Stimulated activated CD8-positive, alpha-beta memory T cell treated with anti-CD3 and anti-CD28 coated beads, Interleukin-4, amount 100 ng/mL, for 24 hours (primary cell): ENCODE measurements at regions not wholly inside any gene's neighbourhood (a gene's known extent, or its start where the extent isn't known, plus 50 kb on each side); places are given as distances from the start of the nearest gene placed in this dataset.
"Not testable (repeated sequence)": the region's sequence is repeated elsewhere in the genome, so short reads cannot be mapped to it uniquely, and the experiment has no call there.

Experiments used
- DNase-seq: peaks from one replicate; pipeline ENCODE4 v3.0.0-alpha.2; 2020; ENCODE audit warnings: low read depth

DNA sequence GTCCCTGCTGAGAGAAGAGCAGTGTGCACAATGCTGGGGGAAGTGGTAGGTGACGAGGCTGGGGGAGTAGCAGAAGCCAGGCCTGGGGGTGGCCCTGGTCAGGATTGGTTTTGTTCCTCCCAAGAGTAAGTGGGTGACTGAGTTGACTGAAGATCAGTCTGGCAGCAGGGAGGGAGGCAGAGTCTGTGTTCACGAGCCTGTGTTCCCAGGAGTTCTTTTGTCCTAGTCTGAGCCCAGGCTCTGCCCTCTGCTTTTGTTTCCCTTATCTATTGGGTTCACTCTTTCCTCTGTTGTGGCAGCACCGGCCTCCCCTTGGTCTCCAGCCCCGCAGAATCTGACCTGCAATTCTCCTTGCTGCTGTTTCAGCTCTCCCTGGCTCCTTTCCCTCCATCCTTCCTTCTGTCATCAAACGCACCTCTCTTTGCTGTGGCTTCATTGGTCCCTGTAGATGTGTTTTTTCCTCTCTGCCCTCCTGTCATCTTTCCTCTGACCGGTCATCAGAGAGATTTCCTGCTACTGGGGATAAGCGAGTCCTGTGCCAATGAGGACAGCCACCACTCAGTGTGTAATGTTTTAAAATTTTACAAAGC lies 607.4 kb downstream of the KIF4B start:
- DNase-seq: no peak

DNA sequence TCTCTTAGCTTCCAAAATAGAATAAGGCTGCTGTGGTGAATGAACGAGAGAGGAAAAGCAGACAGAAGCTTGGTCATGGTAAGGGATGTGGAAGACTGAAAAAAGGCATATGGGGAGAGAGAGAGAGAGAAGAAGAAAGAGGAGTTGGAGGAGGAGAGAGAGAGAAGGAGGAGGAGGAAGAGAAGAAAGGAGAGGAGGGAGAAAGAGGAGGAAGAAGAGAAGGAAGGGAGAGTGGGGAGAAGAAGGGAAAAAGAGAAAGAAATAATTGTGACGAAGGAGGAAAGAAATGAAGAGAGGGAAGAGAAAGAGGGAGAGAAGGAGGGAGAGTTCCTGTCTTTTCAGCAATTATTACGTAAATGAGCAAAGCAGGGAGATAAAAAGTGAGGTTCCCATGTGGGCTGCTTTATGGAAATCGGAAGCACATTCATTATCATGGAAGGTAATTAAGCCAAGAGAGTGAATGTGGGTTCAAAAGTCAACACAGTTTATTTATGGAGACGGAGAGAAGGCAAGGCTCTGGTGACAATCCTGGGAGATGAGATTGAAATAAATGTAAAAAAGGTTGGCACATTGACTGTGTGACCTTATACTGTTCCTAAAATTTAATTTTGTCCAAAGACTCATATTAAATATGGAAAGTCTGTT lies 611.2 kb downstream of the KIF4B start:
- DNase-seq: no peak

DNA sequence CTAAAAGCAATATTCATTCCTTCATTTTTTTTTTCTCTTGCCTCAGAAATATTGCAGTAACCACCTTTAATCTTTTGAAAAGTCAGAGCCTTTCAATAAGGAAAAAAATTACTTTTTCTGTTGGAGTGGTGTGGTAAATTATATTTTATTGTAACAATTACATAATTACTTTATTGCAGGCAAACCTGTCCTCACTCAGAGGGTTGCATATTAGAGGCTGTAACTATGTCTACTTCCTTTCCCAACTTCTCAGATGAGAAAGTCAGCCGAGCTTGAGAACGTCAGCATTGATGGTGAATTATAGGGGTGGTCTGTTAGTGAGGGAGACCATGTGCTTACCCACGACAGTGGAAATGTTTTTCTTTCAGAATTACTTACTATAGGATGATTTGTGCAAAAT lies 611.8 kb downstream of the KIF4B start:
- DNase-seq: no peak

DNA sequence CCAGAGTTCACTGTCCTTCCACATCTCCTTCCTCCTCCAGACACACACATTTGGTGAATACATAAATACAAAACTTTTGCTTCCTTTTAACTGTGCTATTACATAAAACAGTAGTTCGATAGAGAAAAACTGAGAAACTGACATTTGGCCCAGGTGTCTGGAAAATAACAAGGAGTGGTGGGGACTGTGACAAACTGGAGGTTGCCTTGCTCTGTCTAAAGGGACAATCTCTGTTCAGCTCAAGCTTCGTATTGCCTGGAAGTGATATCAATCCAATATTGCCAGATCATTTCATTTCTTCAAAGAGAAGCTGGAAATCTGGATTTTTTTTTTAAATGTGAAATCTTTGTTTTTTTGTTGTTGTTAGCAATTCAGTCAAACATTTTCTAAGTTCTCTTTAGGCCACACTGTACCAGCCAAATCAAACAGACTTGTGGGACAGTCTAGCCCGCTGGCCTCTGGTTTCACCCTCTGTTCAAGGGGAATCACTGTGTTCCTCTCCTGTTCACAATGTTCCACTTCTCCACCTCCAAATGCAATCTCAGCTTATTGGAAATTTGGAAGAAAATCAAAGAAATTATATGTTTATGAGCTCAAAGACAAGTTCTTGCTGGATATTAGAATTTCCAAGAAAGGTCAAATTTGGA lies 612.5 kb downstream of the KIF4B start:
- no peak for DNase-seq

DNA sequence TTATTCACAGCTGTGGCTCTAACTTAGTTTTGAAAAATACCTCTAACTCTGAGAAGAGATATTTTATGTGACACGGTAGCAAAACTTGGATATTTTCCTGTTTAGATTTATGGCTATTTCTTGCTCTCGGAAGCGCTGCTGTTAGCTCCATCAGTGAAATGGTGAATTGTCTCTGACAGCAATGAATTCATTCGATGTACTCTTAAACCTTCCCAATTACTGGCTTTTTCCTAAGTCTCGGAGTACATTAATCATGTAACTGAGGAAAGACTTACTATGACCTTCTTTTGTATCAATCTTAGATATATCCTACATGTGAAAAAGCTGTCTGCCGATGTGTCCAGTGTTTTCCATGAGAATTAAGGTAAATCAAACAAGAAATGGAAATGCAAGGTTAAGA lies 613.0 kb downstream of the KIF4B start:
- no peak for DNase-seq

DNA sequence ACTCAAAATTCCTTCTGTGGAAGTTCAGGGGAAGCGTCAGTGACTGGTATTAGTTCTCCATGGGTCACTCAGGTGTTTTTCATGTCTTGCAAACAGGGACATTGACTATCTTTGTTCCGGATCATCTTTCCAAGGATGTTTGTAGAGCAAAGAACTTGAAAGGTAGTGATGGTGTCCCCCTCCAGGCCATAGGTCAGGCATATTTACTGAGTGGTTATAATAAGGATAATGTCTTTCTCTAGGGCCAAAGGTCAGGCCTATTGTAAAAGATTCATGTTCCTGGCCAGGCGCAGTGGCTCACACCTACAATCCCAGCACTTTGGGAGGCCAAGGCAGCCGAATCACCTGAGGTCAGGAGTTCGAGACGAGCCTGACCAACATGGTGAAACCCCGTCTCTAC lies 614.8 kb downstream of the KIF4B start:
- no peak for DNase-seq

DNA sequence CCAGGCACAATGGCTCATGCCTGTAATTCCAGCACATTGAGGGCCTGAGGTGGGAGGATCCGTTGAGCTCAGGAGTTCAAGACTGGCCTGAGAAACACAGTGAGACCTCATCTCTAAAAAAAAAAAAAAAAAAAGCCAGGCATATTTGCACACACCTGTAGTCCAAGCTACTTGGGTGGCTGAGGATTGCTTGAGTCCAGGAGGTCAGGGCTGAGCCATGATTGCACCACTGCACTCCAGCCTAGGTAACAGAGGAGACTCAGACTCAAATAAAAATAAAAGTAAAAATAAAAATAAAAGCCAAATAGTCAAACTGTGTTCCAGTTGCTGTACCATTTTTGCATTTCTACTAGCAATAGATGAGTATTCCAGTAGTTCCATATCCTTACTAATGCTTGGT lies 616.0 kb downstream of the KIF4B start:
- DNase-seq: no peak

DNA sequence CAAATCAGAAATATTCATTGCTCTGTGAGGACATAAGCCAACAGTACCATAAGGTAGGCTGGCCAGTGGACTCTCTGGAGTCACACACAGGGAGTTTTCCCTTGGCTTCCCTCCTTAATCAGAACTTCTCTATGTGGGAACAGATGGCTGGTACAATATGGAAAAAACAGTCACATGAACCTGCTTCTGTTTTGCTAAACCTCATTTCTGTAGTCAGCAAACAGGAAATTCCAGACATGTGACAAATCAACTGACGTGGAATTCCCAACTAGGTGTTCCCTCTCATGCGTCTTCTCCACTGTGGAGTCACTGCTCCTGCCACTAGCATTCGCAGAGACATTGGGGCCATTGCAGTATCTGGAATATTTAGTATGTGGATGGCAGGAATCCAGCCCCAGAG lies 617.6 kb downstream of the KIF4B start:
- DNase-seq: no peak

DNA sequence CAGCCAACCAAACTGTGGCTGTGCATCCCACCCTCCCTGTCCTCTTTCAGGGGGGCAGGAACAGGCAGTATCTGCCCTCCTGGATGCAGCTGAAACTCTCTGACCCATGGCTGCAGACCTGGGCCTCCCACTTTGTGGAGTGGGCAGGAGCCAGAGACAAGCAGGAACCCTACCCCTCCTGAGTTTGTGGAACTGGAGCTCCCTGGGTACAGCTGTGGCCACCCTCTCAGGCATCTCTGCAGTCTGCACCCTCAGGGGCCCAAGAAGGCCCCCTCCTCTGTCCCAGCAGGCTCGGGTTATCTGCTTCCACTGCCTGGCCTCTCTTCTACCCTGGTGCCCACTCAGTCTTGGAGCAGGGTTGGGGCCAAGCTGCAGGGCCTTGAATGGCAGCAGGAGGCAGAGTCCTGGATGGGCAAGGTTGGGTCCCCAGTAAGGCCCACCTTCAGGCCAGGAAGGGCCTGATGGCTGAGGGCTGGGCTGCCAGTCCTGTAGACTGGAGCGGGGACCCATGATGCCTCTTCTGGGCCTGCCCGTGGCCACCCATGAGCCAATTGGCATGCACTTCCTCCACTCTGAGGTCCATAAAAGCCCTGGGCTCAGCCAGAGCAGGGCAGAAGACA lies 619.9 kb downstream of the KIF4B start:
- DNase-seq: no peak

DNA sequence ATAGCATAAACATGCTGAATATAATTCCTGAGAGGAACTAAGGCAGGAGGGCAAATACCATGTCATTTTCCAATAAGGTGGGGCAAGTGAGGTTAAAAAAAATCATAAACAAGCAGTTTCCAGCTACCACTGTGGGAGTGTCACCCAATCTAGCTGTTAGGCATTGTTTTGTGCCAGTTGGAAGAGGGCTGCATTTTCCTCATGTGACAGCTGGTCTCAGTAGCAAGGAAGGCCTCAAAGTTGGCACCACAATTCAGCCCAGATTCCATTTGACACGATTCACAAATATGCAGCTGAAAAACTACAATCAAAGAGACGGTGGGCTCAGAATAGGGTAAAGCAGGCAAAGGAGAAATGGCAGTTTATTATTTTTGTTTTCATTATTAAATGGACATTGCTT lies 636.1 kb downstream of the KIF4B start:
- no peak for DNase-seq

DNA sequence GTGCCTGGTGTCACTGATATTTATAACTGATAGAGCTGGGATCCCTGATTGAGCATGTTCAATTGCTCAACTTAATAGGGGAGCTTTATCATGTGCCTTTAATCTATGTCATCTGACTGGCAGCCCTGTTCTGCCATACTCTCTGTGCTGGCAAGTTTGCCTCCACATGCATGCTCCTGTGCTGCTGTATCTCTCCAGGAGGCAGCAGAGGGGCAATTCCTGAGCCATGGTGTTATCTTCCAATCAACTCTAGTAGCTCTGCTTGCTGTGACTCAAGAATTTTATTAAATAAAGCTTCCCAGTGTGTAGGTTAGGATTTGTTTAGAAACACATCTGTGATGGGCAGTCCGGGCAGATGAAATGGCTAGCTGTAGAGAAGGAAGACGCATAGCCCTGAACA lies 642.0 kb downstream of the KIF4B start:
- no peak for DNase-seq

DNA sequence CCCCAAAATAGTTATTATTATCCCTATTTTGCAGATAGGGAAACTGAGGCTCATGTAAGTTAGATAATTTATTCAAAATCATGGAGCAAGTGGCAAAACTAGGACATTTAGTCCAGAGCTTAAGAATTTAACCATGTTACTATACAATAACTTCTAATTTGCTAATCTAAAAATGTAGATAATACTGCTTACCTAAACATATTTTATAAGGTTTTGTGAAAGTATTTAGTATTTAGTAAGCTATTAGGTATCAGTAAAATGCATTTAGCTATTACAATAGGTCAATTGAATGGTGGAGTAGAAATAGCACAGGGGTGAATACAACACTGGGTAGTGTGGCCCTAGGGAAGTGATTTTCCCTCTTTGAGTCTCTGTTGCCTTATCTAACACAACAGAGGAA lies 648.3 kb downstream of the KIF4B start:
- DNase-seq: no peak

DNA sequence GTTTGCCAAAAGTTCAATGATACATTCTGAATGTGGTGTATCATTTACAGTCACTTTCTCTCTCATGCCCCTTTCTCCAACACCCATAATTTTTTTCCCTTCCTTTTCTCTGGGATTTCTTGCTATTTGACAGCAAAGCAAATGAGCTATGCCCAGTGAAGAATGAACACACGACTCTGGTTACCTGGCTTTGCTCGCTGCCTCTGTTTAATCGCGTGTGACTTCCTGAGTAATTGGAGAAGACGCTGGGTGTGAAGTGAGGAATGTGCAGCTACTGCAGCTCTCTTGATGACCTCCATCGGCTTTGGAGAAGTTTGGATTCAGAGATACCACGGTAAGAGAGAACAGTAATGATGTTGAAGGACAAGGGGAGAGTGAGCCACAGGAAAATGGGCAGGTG lies 651.8 kb downstream of the KIF4B start:
- DNase-seq: no peak

DNA sequence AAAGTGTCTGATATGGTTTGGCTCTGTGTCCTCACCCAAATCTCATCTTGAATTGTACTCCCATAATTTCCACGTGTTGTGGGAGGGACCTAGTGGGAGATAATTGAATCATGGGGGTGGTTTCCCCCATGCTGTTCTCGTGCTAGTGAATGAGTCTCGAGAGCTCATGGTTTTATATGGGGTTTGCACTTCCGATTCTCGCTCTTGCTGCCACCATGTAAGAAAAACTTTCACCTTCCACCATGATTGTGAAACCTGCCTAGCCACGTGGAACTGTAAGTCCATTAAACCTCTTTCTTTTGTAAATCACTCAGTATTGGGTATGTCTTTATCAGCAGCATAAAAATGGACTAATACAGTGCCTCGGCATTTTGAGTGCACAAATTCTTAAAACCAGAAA lies 655.0 kb upstream of the SGCD start:
- DNase-seq: not testable (repeated sequence)

DNA sequence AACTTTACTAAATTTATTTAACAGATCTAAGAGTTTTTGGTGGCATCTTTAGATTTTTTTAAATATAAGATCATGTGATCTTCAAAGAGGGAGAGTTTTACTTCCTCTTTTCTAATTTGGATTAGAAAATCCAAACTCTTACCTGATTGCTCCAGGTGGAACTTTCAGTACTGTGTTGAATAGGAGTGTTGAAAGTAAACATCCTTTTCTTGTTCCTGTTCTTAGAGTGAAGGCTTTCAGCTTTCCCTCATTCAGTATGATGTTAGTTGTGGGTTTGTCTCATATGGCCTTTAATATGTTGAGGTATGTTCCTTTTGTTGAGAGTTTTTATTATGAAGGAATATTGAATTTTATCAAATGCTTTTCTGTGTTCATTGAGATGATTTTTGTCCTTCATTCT lies 650.0 kb upstream of the SGCD start:
- no peak for DNase-seq

DNA sequence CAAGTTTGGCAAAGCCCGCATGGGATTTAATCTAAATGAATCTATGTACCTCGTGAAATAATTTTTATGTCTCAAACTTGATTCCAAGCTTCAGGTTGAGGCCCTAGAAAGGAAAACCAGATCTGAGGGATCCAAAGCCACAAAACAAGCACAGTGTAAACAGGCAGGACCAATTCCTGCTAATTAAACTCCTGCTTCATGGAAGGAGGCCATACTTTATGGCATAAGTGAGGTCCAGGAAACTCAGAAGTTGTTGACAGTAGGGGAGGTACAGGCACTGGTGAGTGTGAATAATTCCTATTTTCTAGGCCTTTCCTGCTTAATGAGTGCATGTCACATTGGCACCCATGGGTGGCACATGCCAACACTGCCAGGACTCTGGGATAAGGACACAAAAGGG lies 648.6 kb upstream of the SGCD start:
- DNase-seq: no peak

DNA sequence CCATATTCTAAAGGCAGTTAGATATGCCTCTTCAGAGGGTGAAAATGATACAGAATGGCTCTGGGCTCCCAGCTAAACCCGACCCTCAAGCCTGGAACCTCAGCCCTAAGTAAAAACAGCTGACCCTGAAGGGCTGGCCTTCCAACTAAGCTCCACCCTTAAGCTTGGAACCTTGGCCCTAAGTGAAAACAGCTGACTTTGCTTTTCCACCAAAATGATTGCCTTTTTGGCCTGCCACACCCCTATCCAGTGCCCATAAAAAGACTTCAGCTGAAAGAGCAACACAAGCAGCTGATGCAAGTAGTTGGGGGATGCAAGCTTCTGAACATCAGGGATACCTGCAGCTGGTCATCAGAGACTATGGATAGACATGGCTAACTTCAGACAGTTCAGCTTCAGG lies 647.4 kb upstream of the SGCD start:
- DNase-seq: no peak

DNA sequence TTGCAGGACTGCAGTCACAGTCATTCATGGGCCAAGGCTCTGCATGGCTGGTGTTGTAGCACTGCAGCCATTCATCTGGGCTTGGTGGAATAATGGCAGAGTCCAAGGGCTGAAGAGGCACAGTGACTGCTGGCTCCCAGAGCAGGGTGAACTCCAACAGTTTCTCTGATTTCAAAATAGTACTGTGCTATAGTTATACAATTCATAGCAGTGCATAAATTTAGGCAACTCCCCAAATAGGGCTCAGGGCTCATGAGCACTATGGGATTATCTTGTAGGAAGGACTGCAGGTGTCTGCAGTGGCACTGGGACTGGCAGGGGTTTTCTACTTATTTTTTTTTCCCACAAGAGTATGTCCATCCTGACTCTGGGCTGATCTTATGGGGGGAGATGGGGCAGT lies 642.5 kb upstream of the SGCD start:
- DNase-seq: no peak

DNA sequence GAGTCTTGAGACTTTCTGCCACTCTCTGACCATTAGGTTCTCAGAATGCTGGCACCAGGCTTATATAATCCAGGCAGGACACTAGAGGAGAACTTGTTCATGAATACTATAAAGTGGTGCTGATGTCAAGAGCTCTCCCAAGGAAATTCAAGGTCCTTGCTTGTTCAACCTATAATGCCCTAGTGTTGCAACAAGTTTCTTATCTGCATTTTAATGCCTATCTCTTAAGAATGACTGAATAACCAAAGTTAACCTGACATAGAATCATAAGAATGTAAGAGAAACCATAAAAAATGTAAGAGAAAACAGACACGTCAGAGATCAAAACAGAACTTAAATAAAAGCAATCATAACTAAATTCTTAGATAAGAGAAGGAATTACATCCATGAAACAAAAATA lies 640.8 kb upstream of the SGCD start:
- DNase-seq: no peak

DNA sequence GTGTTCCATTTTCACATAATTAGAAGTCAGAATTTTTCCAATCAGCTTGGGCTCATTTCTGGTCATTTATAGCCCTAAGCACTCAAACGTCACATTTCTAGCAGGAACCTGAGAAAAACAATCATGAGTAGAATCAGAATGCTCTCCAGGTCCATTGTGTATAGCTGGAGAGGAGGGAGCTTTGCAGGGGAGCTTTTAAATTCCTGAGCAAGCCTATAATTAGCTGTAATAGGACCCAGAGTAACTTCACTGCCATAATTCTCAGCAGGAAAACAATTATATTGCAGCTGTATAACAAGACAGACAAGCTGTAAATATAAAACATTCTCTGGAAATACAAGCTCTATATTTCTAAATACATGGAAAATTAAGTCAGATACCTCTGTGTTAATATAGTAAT lies 637.6 kb upstream of the SGCD start:
- no peak for DNase-seq

DNA sequence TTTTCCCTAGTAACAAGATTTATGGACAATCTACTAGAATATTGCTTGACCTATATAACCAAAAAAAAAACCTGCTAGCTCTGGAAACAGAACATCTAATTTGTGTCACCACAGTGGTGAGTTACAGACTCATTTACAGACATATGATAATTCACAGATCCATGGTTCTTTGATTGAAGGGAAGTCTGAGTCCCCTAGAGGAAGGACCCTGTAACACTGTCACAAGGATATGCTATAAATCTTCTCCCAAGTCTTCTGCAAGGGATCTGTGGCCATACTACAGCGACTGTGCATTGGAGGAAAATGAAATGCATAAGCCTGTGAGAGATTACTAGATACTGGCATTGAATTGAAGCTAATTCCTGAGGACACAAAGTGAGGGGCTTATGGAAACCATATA lies 630.6 kb upstream of the SGCD start:
- DNase-seq: no peak

DNA sequence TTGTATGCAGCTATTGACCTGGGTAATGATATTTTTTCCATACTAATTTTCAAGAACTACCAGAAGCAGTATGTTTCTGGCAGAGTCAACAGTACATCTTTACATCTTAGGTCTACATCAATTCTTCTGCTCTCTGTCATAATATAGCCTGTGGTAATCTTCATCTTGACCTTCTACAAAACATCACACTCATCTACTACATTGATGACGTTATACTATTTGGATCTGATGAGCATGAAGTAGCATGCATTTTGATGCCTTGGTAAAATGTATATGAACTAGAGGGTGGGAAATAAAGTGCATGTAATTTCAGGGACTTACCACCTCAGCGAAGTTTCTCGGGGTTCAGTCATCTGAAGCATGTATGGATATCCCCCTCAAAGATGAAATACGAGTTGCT lies 629.7 kb upstream of the SGCD start:
- no peak for DNase-seq

DNA sequence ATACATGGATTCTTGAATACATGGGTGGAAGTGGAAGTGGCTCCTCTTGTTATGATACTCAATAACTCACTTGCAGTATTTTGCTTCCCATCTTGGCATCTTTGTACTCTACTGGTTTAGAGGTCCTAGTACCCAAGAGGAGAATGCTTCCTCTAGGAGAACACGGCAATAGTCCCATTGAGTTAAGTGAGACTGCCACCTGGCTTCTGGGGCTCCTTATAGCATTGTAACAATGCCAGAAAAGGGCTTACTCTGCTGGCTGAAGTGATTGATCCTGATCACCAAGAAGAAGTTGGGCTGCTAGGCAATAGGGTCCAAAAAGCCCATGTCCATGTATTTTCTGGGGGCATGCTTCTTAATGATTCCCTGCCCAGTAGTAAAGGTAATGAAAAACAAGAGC lies 627.6 kb upstream of the SGCD start:
- DNase-seq: no peak

DNA sequence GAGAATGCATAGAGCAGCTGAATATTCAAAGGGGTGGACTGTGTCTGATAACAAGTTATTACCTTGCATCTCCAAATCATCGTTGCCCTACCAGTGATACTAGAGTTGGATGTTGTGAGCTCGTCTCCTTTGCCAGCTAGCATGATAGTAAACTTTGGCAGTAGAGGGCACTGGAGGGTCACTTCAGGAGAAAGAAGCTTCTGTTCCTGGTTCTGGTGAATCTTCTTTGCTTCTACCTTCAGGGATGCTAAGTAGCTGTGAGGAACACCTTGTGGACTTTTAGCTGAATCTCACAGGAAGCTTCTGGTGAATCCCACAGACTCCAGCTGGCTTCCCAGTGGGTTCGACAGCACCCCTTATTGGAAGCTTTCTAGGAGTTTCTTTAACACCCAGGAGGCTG lies 626.6 kb upstream of the SGCD start:
- no peak for DNase-seq
